HG02798 (cell line): ENCODE measurements at regions not wholly inside any gene's neighbourhood (a gene's known extent, or its start where the extent isn't known, plus 50 kb on each side); places are given as distances from the start of the nearest gene placed in this dataset.
"Not testable (repeated sequence)": the region's sequence is repeated elsewhere in the genome, so short reads cannot be mapped to it uniquely, and the experiment has no call there.

ENCODE experiments used
- ATAC-seq: cut with Tn5 transposase; IDR thresholded peaks from one replicate; pipeline ENCODE4 v1.9.1; 2021; ENCODE audit warnings: mild to moderate bottlenecking; ENCODE audit not compliant: unreplicated experiment, poor library complexity

- no peak for ATAC-seq
These were observed 1060.7 kb downstream of the FAM181B start for GRCh38 chr11:81673001-81673400.

- ATAC-seq, result no peak
These were observed 1063.6 kb downstream of the FAM181B start for GRCh38 chr11:81669935-81670543.

- peak; percentile 87 for ATAC-seq
These were observed 1074.9 kb downstream of the FAM181B start for GRCh38 chr11:81658722-81659121.

GRCh38 chr11:81655351-81655750, 1078.3 kb downstream of the FAM181B start:
- no peak for ATAC-seq

- no peak for ATAC-seq
These were observed 1086.3 kb downstream of the FAM181B start for GRCh38 chr11:81647374-81647773.

- peak; percentile 98 for ATAC-seq
These were observed 1089.3 kb downstream of the FAM181B start for GRCh38 chr11:81644239-81644840.

- ATAC-seq, result no peak
These were observed 1099.2 kb downstream of the FAM181B start for GRCh38 chr11:81634483-81634882.

- no peak for ATAC-seq
These were observed 1131.2 kb downstream of the FAM181B start for GRCh38 chr11:81602508-81602907.

GRCh38 chr11:81596704-81597103, 1137.0 kb downstream of the FAM181B start:
- ATAC-seq, result no peak

- ATAC-seq, result no peak
These were observed 1148.2 kb downstream of the FAM181B start for GRCh38 chr11:81585390-81585933.

GRCh38 chr11:81579339-81579738, 1154.3 kb downstream of the FAM181B start:
- no peak for ATAC-seq

- ATAC-seq, result no peak
These were observed 1155.1 kb downstream of the FAM181B start for GRCh38 chr11:81578571-81578970.

- no peak for ATAC-seq
These were observed 1159.4 kb downstream of the FAM181B start for GRCh38 chr11:81574301-81574700.

GRCh38 chr11:81573367-81573766, 1160.3 kb downstream of the FAM181B start:
- ATAC-seq, result no peak

GRCh38 chr11:81570669-81571068, 1163.0 kb downstream of the FAM181B start:
- no peak for ATAC-seq

GRCh38 chr11:81569999-81570398, 1163.7 kb downstream of the FAM181B start:
- no peak for ATAC-seq

- no peak for ATAC-seq
These were observed 1164.7 kb downstream of the FAM181B start for GRCh38 chr11:81568918-81569317.

GRCh38 chr11:81548123-81548522, 1185.5 kb downstream of the FAM181B start:
- no peak for ATAC-seq

GRCh38 chr11:81539806-81540205, 1193.9 kb downstream of the FAM181B start:
- ATAC-seq, result not testable (repeated sequence)

GRCh38 chr11:81515566-81515965, 1218.1 kb downstream of the FAM181B start:
- ATAC-seq, result no peak

- ATAC-seq, result peak; percentile 89
These were observed 1236.4 kb downstream of the FAM181B start for GRCh38 chr11:81497202-81497804.

- ATAC-seq, result no peak
These were observed 1237.1 kb downstream of the FAM181B start for GRCh38 chr11:81496601-81497000.
